T1000 (cell line): ENCODE measurements at regions not wholly inside any gene's neighbourhood (a gene's known extent, or its start where the extent isn't known, plus 50 kb on each side); places are given as distances from the start of the nearest gene placed in this dataset.
A peak's percentile ranks its signal among the peaks of the same experiment; 100 is the strongest.
"Not testable (repeated sequence)": the region's sequence is repeated elsewhere in the genome, so short reads cannot be mapped to it uniquely, and the experiment has no call there.

ENCODE experiments used
- DNase-seq: peaks from one replicate; lab custom pipeline; 2025; ENCODE audit warnings: mixed read lengths; lab: John Stamatoyannopoulos, UW

- DNase-seq: no peak
Observed at GRCh38 chr9:7622481-7622880, 177.1 kb downstream of the DMAC1 start.

- DNase-seq: no peak
Observed at GRCh38 chr9:7615344-7615743, 184.2 kb downstream of the DMAC1 start.

- DNase-seq: no peak
Observed at GRCh38 chr9:7613931-7614330, 185.6 kb downstream of the DMAC1 start.

- DNase-seq: no peak
Observed at GRCh38 chr9:7608261-7608660, 191.3 kb downstream of the DMAC1 start.

- no peak for DNase-seq
Observed at GRCh38 chr9:7607421-7607820, 192.2 kb downstream of the DMAC1 start.

GRCh38 chr9:7606591-7606990 lies 193.0 kb downstream of the DMAC1 start:
- no peak for DNase-seq

- DNase-seq: no peak
Observed at GRCh38 chr9:7601739-7602138, 197.8 kb downstream of the DMAC1 start.

GRCh38 chr9:7597716-7598115 lies 201.9 kb downstream of the DMAC1 start:
- DNase-seq: no peak

GRCh38 chr9:7592321-7593316 lies 207.0 kb downstream of the DMAC1 start:
- DNase-seq: no peak

- no peak for DNase-seq
Observed at GRCh38 chr9:7591501-7591900, 208.1 kb downstream of the DMAC1 start.

- no peak for DNase-seq
Observed at GRCh38 chr9:7580568-7580967, 219.0 kb downstream of the DMAC1 start.

GRCh38 chr9:7579351-7579750 lies 220.2 kb downstream of the DMAC1 start:
- no peak for DNase-seq

- no peak for DNase-seq
Observed at GRCh38 chr9:7578951-7579350, 220.6 kb downstream of the DMAC1 start.

- DNase-seq: peak; percentile 5
Observed at GRCh38 chr9:7570107-7570720, 229.4 kb downstream of the DMAC1 start.

- no peak for DNase-seq
Observed at GRCh38 chr9:7567687-7568086, 231.9 kb downstream of the DMAC1 start.

- no peak for DNase-seq
Observed at GRCh38 chr9:7561527-7562080, 238.0 kb downstream of the DMAC1 start.

- no peak for DNase-seq
Observed at GRCh38 chr9:7560669-7561305, 238.8 kb downstream of the DMAC1 start.

GRCh38 chr9:7554699-7555098 lies 244.9 kb downstream of the DMAC1 start:
- DNase-seq: no peak

- DNase-seq: not testable (repeated sequence)
Observed at GRCh38 chr9:7552706-7553105, 246.9 kb downstream of the DMAC1 start.

GRCh38 chr9:7549249-7549648 lies 250.3 kb downstream of the DMAC1 start:
- DNase-seq: no peak

GRCh38 chr9:7546261-7546660 lies 253.3 kb downstream of the DMAC1 start:
- no peak for DNase-seq

GRCh38 chr9:7545371-7546165 lies 254.0 kb downstream of the DMAC1 start:
- no peak for DNase-seq
